ENCODE measurements at regions not wholly inside any gene's neighbourhood (a gene's known extent, or its start where the extent isn't known, plus 50 kb on each side); places are given as distances from the start of the nearest gene placed in this dataset.
"Not testable (repeated sequence)": the region's sequence is repeated elsewhere in the genome, so short reads cannot be mapped to it uniquely, and the experiment has no call there.

- not testable (repeated sequence) for H3K4me2 ChIP-seq (ENCODE audit: low read length); H4K20me1 ChIP-seq (ENCODE audit: insufficient read depth, low read length); H3K27ac ChIP-seq (ENCODE audit: low read length); H3K36me3 ChIP-seq (replicated peaks; ENCODE audit: low read depth, low read length); H3K9ac ChIP-seq (ENCODE audit: low read length); H3K79me2 ChIP-seq (ENCODE audit: low read length); H3K4me1 ChIP-seq (ENCODE audit: low read length); H3K4me3 ChIP-seq (ENCODE audit: low read length); H3K9me3 ChIP-seq (ENCODE audit: insufficient read depth, low read length); H2AFZ ChIP-seq (ENCODE audit: low read depth, low read length); H3K27me3 ChIP-seq (ENCODE audit: low read depth, low read length)
These were observed 2932.3 kb downstream of the RPIA start for GRCh38 chr2:91623739-91624138.

- not testable (repeated sequence) for H3K4me1 ChIP-seq (ENCODE audit: low read length); H3K9ac ChIP-seq (ENCODE audit: low read length); H3K79me2 ChIP-seq (ENCODE audit: low read length); H3K36me3 ChIP-seq (replicated peaks; ENCODE audit: low read depth, low read length); H3K4me2 ChIP-seq (ENCODE audit: low read length); H2AFZ ChIP-seq (ENCODE audit: low read depth, low read length); H3K27me3 ChIP-seq (ENCODE audit: low read depth, low read length); H4K20me1 ChIP-seq (ENCODE audit: insufficient read depth, low read length); H3K4me3 ChIP-seq (ENCODE audit: low read length); H3K9me3 ChIP-seq (ENCODE audit: insufficient read depth, low read length); H3K27ac ChIP-seq (ENCODE audit: low read length)
These were observed 2937.0 kb downstream of the RPIA start for GRCh38 chr2:91628471-91628870.

GRCh38 chr2:91657193-91657592 lies 2965.7 kb downstream of the RPIA start:
- H3K27ac ChIP-seq (ENCODE audit: low read length); H3K27me3 ChIP-seq (ENCODE audit: low read depth, low read length); H3K4me2 ChIP-seq (ENCODE audit: low read length); H3K4me1 ChIP-seq (ENCODE audit: low read length); H3K4me3 ChIP-seq (ENCODE audit: low read length); H3K9me3 ChIP-seq (ENCODE audit: insufficient read depth, low read length); H2AFZ ChIP-seq (ENCODE audit: low read depth, low read length); H4K20me1 ChIP-seq (ENCODE audit: insufficient read depth, low read length); H3K79me2 ChIP-seq (ENCODE audit: low read length); H3K36me3 ChIP-seq (replicated peaks; ENCODE audit: low read depth, low read length); H3K9ac ChIP-seq (ENCODE audit: low read length): not testable (repeated sequence)

- H3K4me3 ChIP-seq (ENCODE audit: low read length); H4K20me1 ChIP-seq (ENCODE audit: insufficient read depth, low read length); H3K4me1 ChIP-seq (ENCODE audit: low read length); H3K27ac ChIP-seq (ENCODE audit: low read length); H3K27me3 ChIP-seq (ENCODE audit: low read depth, low read length); H3K9ac ChIP-seq (ENCODE audit: low read length); H3K9me3 ChIP-seq (ENCODE audit: insufficient read depth, low read length); H3K36me3 ChIP-seq (replicated peaks; ENCODE audit: low read depth, low read length); H2AFZ ChIP-seq (ENCODE audit: low read depth, low read length); H3K4me2 ChIP-seq (ENCODE audit: low read length); H3K79me2 ChIP-seq (ENCODE audit: low read length): not testable (repeated sequence)
These were observed 2966.9 kb downstream of the RPIA start for GRCh38 chr2:91658336-91658735.

GRCh38 chr2:91659189-91659916 lies 2967.9 kb downstream of the RPIA start:
- not testable (repeated sequence) for H3K79me2 ChIP-seq (ENCODE audit: low read length); H3K4me3 ChIP-seq (ENCODE audit: low read length); H2AFZ ChIP-seq (ENCODE audit: low read depth, low read length); H3K27me3 ChIP-seq (ENCODE audit: low read depth, low read length); H3K9me3 ChIP-seq (ENCODE audit: insufficient read depth, low read length); H3K27ac ChIP-seq (ENCODE audit: low read length); H3K4me1 ChIP-seq (ENCODE audit: low read length); H3K36me3 ChIP-seq (replicated peaks; ENCODE audit: low read depth, low read length); H3K9ac ChIP-seq (ENCODE audit: low read length); H3K4me2 ChIP-seq (ENCODE audit: low read length); H4K20me1 ChIP-seq (ENCODE audit: insufficient read depth, low read length)

- H3K9me3 ChIP-seq (ENCODE audit: insufficient read depth, low read length); H3K4me3 ChIP-seq (ENCODE audit: low read length); H3K9ac ChIP-seq (ENCODE audit: low read length); H3K27me3 ChIP-seq (ENCODE audit: low read depth, low read length); H3K4me1 ChIP-seq (ENCODE audit: low read length); H4K20me1 ChIP-seq (ENCODE audit: insufficient read depth, low read length); H3K27ac ChIP-seq (ENCODE audit: low read length); H2AFZ ChIP-seq (ENCODE audit: low read depth, low read length); H3K4me2 ChIP-seq (ENCODE audit: low read length); H3K79me2 ChIP-seq (ENCODE audit: low read length); H3K36me3 ChIP-seq (replicated peaks; ENCODE audit: low read depth, low read length): not testable (repeated sequence)
These were observed 2968.4 kb downstream of the RPIA start for GRCh38 chr2:91659917-91660275.

GRCh38 chr2:91667341-91667740 lies 2975.9 kb downstream of the RPIA start:
- H3K36me3 ChIP-seq (replicated peaks; ENCODE audit: low read depth, low read length); H2AFZ ChIP-seq (ENCODE audit: low read depth, low read length); H3K9ac ChIP-seq (ENCODE audit: low read length): not testable (repeated sequence)

GRCh38 chr2:91685541-91685940 lies 2994.1 kb downstream of the RPIA start:
- H3K4me1 ChIP-seq (ENCODE audit: low read length); H2AFZ ChIP-seq (ENCODE audit: low read depth, low read length); H3K9ac ChIP-seq (ENCODE audit: low read length); H3K36me3 ChIP-seq (replicated peaks; ENCODE audit: low read depth, low read length); H3K27me3 ChIP-seq (ENCODE audit: low read depth, low read length); H3K9me3 ChIP-seq (ENCODE audit: insufficient read depth, low read length); H3K79me2 ChIP-seq (ENCODE audit: low read length); H4K20me1 ChIP-seq (ENCODE audit: insufficient read depth, low read length); H3K4me2 ChIP-seq (ENCODE audit: low read length); H3K27ac ChIP-seq (ENCODE audit: low read length); H3K4me3 ChIP-seq (ENCODE audit: low read length): not testable (repeated sequence)

More at GRCh38 chr2:91667341-91667740, 2975.9 kb downstream of the RPIA start:
- H3K79me2 ChIP-seq (ENCODE audit: low read length); H4K20me1 ChIP-seq (ENCODE audit: insufficient read depth, low read length); H3K27ac ChIP-seq (ENCODE audit: low read length); H3K4me1 ChIP-seq (ENCODE audit: low read length); H3K4me2 ChIP-seq (ENCODE audit: low read length); H3K9me3 ChIP-seq (ENCODE audit: insufficient read depth, low read length); H3K27me3 ChIP-seq (ENCODE audit: low read depth, low read length); H3K4me3 ChIP-seq (ENCODE audit: low read length): not testable (repeated sequence)

GRCh38 chr2:91686046-91686445 lies 2994.6 kb downstream of the RPIA start:
- not testable (repeated sequence) for H3K4me2 ChIP-seq (ENCODE audit: low read length); H3K4me1 ChIP-seq (ENCODE audit: low read length); H3K79me2 ChIP-seq (ENCODE audit: low read length); H3K9ac ChIP-seq (ENCODE audit: low read length); H2AFZ ChIP-seq (ENCODE audit: low read depth, low read length); H3K9me3 ChIP-seq (ENCODE audit: insufficient read depth, low read length); H3K27me3 ChIP-seq (ENCODE audit: low read depth, low read length); H3K4me3 ChIP-seq (ENCODE audit: low read length); H4K20me1 ChIP-seq (ENCODE audit: insufficient read depth, low read length); H3K27ac ChIP-seq (ENCODE audit: low read length); H3K36me3 ChIP-seq (replicated peaks; ENCODE audit: low read depth, low read length)

All from OCI-LY3 (cell line).